IPS-20b (cell line): ENCODE measurements at regions not wholly inside any gene's neighbourhood (a gene's known extent, or its start where the extent isn't known, plus 50 kb on each side); places are given as distances from the start of the nearest gene placed in this dataset.

ENCODE experiments used
- H3K27ac ChIP-seq: one replicate; pipeline ENCODE4 v1.5.1; 2013; ENCODE audit warnings: low read length
- H3K27me3 ChIP-seq: 2 replicates; pipeline ENCODE4 v1.6.1; 2013; ENCODE audit warnings: mild to moderate bottlenecking, low read length, inconsistent platforms; ENCODE audit not compliant: insufficient read depth
- H3K36me3 ChIP-seq: 2 replicates; pipeline ENCODE4 v1.6.1; 2013; ENCODE audit warnings: low read depth, mild to moderate bottlenecking, inconsistent platforms, low read length, moderate library complexity; ENCODE audit not compliant: insufficient read depth
- H3K4me1 ChIP-seq: 2 replicates; pipeline ENCODE4 v1.6.1; 2013; ENCODE audit warnings: mild to moderate bottlenecking, control low read depth, inconsistent platforms, low read length, moderate library complexity; ENCODE audit not compliant: insufficient read depth
- H3K4me3 ChIP-seq: 2 replicates; pipeline ENCODE4 v1.5.1; 2013; ENCODE audit warnings: mild to moderate bottlenecking, low read length, inconsistent platforms
- H3K9ac ChIP-seq: 2 replicates; pipeline ENCODE4 v1.6.1; 2013; ENCODE audit warnings: low read depth, mild to moderate bottlenecking, inconsistent platforms, low read length, moderate library complexity
- H3K9me3 ChIP-seq: 2 replicates; pipeline ENCODE4 v1.6.1; 2013; ENCODE audit warnings: mild to moderate bottlenecking, low read depth, low read length, inconsistent platforms; ENCODE audit not compliant: insufficient read depth

DNA sequence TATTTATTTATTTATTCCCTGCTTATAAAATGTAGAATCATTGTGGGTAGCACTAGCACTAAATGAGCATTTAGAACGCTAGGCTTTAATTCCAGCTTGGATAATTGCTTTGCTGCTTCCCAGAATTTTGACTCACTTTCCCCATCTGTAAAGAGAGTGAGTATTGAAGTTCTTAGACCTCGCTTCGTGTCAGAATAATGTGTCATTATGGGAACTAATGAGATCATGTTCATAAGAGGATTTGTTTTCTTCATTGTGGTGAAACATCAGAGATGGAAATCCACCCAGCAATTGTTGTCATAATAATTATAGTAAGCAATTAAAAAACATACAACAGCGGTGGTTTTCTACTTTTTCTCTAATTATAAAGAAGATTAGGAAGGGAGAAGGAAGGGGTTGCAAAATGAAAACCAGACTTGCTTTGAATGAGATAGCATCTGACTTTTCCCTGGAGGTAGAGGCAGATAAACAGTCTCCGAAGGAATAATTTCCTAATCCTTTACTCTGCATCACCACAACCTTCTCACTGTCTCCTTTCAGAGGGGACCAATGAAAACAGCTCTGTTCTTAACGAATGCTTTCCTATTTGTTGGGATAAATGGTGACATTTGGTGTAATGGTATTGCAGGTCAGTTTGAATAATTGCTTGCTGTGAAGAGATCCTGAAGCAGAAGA, 86.8 kb upstream of the ARHGAP5 start:
- H3K27me3 ChIP-seq = no peaks in the 10 kb centered on the region
- H3K4me1 ChIP-seq = no peaks in the 10 kb centered on the region
- H3K9ac ChIP-seq = no peak overlapping the region
- H3K4me3 ChIP-seq = no peak overlapping the region
- H3K36me3 ChIP-seq = no peaks in the 10 kb centered on the region
- H3K9me3 ChIP-seq = no peaks in the 10 kb centered on the region
- H3K27ac ChIP-seq = no peak overlapping the region

DNA sequence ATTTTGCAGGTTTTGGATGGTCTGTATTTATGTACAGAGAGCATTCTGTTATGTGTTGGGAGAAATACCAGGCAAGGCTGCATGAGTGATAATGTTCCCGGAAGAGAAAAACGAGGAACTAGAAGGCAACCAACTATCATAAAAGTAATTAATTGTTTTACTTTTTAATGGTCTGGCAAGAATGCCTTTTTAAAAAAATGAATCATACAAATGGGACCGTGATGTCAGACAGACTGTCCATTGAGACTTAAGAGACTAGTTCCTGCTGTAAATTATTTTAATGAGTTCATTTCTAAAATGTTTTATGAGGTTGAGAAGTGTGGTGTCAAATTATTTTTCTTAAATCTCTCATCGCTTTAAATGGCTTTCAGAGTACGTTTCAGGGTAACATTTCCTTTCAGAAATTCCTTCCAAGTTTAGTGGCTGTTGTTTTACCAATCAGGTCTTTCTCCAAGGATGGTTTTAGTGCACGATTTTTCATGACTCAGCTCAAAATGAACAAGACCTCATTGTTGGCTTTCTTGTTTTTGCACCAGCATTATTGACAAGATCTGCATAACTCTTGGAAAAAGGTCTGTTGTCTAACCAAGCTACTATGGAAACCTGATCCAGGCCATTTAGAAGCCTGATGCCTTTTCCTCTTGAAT, 86.1 kb upstream of the ARHGAP5 start:
- Histone ChIP-seq H3K4me3 (no peak overlapping the region), H3K9me3 (no peaks in the 10 kb centered on the region), H3K36me3 (no peaks in the 10 kb centered on the region), H3K9ac (no peak overlapping the region), H3K27ac (no peak overlapping the region), H3K4me1 (no peaks in the 10 kb centered on the region), H3K27me3 (no peaks in the 10 kb centered on the region)

DNA sequence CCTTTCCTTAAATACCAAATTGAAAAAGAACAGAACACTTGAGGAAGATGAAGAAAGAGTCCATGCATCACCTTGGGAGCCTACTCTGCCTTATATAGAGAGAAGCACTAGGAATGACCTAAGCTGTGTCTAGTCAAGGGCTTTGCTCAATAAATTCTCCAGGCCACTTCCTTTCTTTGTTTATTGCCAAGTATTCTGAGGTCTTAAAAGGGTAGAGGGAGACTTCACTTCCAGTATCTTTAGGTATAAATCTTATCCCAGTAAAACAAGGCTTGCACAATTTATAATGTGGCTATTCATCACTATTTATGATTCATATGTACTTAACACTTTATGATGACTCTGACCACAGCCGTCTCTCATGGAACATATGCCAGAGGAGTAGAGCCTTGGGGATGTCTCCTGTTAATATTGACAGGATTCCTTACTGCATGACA, 85.1 kb upstream of the ARHGAP5 start:
- Histone ChIP-seq H3K4me1 (no peaks in the 10 kb centered on the region), H3K4me3 (no peak overlapping the region), H3K27me3 (no peaks in the 10 kb centered on the region), H3K9ac (no peak overlapping the region), H3K36me3 (no peaks in the 10 kb centered on the region), H3K27ac (no peak overlapping the region), H3K9me3 (no peaks in the 10 kb centered on the region)

DNA sequence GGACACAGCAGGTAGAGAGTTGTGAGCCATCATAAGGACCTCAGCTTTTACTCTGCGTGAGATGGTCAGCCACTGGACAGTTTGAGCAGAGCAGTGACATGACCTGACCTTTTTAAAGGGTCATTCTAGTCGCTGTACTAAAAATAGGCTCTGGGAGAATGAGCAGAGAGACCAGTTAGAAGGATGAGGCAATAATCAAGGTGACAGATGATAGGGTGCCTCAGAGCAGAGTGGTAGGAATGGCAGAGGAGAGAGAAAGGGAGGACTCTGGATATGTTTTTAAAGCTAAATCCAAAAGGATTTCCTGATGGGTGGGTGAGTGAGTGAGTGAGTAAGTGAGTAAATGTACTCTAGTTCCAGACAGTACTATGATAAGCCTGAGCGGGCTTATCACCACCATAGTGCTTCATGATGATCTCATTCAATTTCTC, 83.6 kb upstream of the ARHGAP5 start:
- Histone ChIP-seq H3K9ac (no peak overlapping the region), H3K4me1 (no peaks in the 10 kb centered on the region), H3K9me3 (no peaks in the 10 kb centered on the region), H3K4me3 (no peak overlapping the region), H3K27me3 (no peaks in the 10 kb centered on the region), H3K27ac (no peak overlapping the region), H3K36me3 (no peaks in the 10 kb centered on the region)

DNA sequence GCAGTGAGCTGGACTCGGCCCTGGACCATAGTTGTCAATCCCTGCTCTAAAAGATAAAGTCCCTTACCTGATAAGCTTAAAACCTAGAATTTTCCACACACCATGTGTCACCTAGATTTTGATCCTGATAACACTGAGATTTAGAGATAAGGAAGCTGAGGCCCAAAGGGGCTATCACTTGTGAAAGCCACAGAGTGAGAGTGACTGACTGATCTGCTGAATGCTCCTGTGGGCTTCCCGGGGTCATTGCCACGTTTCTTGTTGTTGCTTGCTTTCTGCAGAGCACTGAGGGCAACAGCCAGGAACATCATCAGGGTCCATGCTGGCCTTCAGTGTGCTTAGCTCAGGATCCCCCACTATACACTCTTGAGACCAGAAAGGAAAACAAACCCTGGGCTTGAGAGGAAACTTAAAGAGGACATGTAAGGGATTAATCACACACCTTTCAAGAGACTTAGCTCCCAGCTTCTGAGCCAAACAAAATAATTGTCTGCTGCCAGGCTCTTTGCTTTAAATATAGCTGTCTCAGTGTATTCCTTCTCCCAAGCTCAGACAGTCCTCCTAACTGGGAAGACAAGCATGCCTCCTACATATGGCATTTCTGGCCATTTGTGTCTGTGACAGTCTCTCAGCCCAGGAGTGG, 82.6 kb upstream of the ARHGAP5 start:
- no peaks in the 10 kb centered on the region for H3K36me3 ChIP-seq
- H3K27ac ChIP-seq = no peak overlapping the region
- H3K4me1 ChIP-seq = no peaks in the 10 kb centered on the region
- H3K9me3 ChIP-seq = no peaks in the 10 kb centered on the region
- H3K4me3 ChIP-seq = no peak overlapping the region
- H3K9ac ChIP-seq = no peak overlapping the region
- no peaks in the 10 kb centered on the region for H3K27me3 ChIP-seq

DNA sequence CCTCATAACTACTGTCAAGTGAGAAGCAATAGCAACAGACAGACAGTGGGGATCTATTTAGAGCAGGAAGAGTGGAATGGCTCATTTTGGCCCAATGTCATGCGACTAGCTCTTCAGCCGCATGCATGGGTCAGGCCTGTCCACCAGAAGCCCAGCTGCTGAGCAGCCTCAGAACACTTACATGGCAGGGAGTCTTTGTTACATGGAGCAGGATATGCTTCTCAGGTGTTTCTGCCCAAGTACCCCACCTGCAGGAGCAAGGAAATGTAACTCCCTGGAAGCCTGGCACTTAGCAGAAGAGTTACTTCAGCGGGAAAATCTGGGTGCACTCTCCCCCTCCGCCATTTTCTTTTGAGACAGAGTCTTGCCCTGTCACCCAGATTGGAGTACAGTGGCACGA, 73.5 kb upstream of the ARHGAP5 start:
- Histone ChIP-seq H3K36me3 (no peaks in the 10 kb centered on the region), H3K27ac (no peak overlapping the region), H3K27me3 (no peaks in the 10 kb centered on the region), H3K4me1 (no peaks in the 10 kb centered on the region), H3K9me3 (no peaks in the 10 kb centered on the region), H3K9ac (no peak overlapping the region), H3K4me3 (no peak overlapping the region)

DNA sequence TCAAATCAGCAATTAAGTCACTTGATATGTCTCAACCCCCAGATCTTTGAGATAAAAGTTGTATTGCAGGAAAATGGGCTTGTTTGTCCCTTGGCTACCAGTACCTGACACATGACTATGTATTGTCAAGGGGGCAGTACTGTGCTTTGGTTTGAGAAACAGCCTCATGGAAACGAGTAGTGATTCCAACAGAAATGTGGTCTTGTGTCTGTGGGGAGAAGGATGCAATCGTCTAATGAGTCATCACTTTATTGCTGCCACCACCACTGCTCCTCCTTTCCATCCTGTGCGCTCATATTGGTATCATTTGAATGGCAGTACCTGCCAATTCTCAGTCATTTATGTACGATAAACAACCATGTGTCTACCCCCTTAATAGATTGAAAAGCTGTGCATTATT, 72.8 kb upstream of the ARHGAP5 start:
- Histone ChIP-seq H3K27ac (no peak overlapping the region), H3K36me3 (no peaks in the 10 kb centered on the region), H3K4me1 (no peaks in the 10 kb centered on the region), H3K4me3 (no peak overlapping the region), H3K9me3 (no peaks in the 10 kb centered on the region), H3K27me3 (no peaks in the 10 kb centered on the region), H3K9ac (no peak overlapping the region)

DNA sequence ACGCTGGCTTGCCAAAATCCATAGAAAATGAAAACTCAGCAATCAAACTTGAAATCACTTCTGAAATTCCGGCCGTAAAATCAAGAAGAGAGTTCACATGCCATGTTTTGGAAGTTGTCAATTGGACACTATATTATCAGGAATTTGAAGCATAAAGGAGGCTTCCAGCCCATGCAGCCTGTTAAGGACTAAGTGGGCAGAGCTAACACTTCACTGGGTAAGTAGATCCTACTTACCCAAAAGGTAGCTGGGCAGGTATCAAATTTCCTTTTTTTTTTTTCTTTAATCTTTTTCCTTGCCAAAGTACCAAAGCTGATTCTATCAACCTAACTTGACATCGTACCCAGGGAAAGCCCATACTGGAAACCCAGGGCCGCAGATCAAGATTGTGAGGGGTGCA, 71.5 kb upstream of the ARHGAP5 start:
- no peaks in the 10 kb centered on the region for H3K36me3 ChIP-seq
- no peaks in the 10 kb centered on the region for H3K9me3 ChIP-seq
- H3K9ac ChIP-seq = no peak overlapping the region
- no peak overlapping the region for H3K27ac ChIP-seq
- no peaks in the 10 kb centered on the region for H3K4me1 ChIP-seq
- H3K4me3 ChIP-seq = no peak overlapping the region
- no peaks in the 10 kb centered on the region for H3K27me3 ChIP-seq

DNA sequence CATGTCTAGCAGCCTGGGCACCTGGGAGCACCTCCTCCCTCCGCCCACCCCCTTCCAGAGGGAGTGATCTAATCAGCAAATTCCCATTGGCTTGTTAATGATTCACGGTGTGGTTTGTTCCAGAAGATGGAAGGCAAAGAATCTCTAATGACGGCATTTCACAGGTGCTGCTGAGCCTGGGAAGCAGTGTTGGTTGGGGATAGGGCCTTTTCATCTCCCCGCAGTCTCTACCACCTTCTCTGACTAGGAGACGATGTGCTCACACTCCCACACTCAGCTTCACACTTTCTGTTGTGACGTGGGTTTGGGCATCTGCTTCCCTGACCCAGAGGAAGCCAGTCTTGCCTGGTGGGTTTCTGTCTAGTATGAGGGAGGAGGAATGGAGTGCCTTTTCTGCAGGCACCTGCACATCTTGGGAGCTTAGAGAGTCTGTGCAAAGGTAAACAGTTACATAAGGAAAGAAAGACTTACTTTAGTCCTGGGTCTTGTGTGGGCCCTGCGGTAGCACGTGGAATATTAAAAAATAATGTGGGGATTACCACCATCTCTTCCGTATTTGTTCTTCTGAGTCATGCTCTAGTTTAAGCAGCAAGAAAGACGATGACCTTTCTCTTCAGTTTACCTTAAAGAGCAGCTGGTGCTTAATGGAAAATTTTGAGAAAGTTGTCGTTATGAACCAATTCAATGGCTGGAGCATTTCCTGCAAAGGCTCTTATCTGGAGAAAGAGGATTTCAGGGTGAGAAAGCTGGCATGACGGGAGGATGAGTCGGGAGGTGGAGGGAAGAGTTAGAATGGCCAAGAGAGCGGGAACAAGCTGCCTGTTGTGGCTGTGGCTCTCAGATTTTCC, 70.6 kb upstream of the ARHGAP5 start:
- H3K4me3 ChIP-seq = no peak overlapping the region
- no peak overlapping the region for H3K9ac ChIP-seq
- H3K9me3 ChIP-seq = no peaks in the 10 kb centered on the region
- no peaks in the 10 kb centered on the region for H3K36me3 ChIP-seq
- H3K27ac ChIP-seq = no peak overlapping the region
- no peaks in the 10 kb centered on the region for H3K27me3 ChIP-seq
- no peaks in the 10 kb centered on the region for H3K4me1 ChIP-seq

DNA sequence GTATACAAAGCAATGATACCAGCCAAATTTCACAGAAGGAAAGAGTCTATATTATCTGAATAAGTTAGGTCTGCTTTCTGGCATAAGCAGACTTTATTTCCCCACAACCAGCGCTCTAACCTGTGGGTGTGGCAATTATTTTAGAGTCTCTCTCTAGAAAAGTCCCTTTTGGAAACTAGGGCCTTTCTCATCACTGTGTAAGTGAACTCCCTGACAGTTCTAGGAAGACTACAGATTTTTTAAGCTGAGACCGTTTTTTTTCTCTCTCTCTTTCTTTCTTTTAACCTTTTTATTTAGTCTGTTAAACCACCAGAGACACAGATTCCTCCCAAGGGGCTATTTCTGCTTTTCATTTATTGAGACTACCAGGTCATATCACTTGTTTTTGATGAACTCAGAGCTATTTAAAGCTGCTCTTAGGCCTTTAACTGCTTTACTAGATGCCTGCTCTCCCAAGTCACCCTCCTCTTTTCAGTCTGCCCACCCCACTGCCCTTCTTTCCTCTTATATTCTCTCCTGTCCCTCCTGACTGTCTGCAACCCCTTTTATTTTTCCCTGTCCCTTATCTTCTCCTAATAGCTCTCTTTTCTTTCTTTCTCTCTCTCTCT, 69.2 kb upstream of the ARHGAP5 start:
- Histone ChIP-seq H3K27me3 (no peaks in the 10 kb centered on the region), H3K4me3 (no peak overlapping the region), H3K36me3 (no peaks in the 10 kb centered on the region), H3K27ac (no peak overlapping the region), H3K4me1 (no peaks in the 10 kb centered on the region), H3K9me3 (no peaks in the 10 kb centered on the region), H3K9ac (no peak overlapping the region)

DNA sequence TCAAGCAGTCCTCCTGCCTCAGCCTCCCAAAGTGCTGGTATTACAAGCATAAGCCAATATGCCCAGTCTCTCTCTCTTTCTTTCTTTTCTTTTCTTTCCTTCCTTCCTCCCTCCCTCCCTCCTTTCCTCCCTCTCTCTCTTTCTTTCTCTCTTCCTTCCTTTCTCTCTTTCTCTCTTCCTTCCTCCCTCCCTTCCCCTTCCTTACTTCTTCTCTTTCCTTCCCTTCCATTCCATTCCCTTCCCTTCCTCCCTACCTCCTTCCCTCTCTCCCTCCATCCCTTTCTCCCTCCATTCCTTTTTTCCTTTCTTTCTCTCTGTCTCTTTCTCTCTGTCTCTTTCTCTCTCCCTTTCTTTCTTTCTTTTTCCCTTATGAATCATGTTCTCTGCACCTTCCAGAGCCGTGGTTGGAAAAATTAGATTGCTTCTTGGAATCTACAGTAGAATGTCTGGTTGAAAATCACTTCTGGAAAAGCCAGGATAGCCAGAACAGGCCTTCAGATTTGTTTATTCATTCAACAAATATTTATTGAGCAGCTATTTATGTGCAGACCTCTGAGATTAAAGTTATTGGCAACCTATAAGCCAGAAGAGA, 68.4 kb upstream of the ARHGAP5 start:
- no peaks in the 10 kb centered on the region for H3K4me1 ChIP-seq
- H3K9ac ChIP-seq = no peak overlapping the region
- H3K36me3 ChIP-seq = no peaks in the 10 kb centered on the region
- no peaks in the 10 kb centered on the region for H3K9me3 ChIP-seq
- H3K4me3 ChIP-seq = no peak overlapping the region
- H3K27me3 ChIP-seq = no peaks in the 10 kb centered on the region
- H3K27ac ChIP-seq = no peak overlapping the region
